ENCODE measurements at regions not wholly inside any gene's neighbourhood (a gene's known extent, or its start where the extent isn't known, plus 50 kb on each side); places are given as distances from the start of the nearest gene placed in this dataset.

DNA sequence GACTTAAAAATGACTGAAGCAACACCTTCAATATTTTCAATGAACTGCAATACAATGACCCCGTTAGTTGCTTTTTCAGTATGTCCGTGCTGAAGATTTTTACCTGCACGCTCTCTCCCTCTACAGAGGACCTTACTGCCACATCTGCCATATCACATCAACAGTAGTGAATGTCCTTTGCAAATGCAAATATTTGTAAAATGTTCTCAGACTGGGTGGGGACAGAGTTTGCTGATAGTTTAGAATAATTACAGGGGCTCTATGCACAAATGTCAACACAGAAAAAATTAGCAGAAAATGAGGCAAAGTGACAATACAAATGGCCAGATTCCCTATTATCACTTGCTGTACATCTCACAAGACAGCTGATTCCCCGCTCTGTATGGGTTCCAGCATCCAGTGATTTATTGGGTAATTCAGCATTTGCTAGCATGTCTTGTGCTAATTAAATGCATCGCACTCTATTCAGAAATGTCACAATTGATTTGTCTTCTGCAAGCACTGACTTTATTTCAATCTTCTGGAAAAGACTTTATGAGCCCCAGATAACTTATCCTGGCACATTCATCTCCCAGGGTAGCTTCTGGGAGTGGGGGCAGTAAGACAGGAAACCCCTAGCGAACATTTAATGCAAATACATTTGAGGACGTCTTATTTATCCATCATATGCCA, 69.1 kb upstream of the PTER start:
- no peak for ATAC-seq
- TF ChIP-seq ZNF70 (CRISPR knock-in tag; IDR thresholded peaks at IDR 0.05) = no peak
- TF ChIP-seq, protein P1, sequence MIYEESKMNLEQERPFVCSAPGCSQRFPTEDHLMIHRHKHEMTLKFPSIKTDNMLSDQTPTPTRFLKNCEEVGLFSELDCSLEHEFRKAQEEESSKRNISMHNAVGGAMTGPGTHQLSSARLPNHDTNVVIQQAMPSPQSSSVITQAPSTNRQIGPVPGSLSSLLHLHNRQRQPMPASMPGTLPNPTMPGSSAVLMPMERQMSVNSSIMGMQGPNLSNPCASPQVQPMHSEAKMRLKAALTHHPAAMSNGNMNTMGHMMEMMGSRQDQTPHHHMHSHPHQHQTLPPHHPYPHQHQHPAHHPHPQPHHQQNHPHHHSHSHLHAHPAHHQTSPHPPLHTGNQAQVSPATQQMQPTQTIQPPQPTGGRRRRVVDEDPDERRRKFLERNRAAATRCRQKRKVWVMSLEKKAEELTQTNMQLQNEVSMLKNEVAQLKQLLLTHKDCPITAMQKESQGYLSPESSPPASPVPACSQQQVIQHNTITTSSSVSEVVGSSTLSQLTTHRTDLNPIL (CRISPR knock-in tag; IDR thresholded peaks at IDR 0.05; ENCODE audit: low read depth) = no peak
- TF ChIP-seq PPARA (CRISPR knock-in tag; IDR thresholded peaks at IDR 0.05; ENCODE audit: borderline replicate concordance) = no peak
- no peak for TF ChIP-seq ESRRG (CRISPR knock-in tag; IDR thresholded peaks at IDR 0.05)
- TF ChIP-seq RARB (CRISPR knock-in tag; IDR thresholded peaks at IDR 0.05) = no peak
- TF ChIP-seq, protein P2, sequence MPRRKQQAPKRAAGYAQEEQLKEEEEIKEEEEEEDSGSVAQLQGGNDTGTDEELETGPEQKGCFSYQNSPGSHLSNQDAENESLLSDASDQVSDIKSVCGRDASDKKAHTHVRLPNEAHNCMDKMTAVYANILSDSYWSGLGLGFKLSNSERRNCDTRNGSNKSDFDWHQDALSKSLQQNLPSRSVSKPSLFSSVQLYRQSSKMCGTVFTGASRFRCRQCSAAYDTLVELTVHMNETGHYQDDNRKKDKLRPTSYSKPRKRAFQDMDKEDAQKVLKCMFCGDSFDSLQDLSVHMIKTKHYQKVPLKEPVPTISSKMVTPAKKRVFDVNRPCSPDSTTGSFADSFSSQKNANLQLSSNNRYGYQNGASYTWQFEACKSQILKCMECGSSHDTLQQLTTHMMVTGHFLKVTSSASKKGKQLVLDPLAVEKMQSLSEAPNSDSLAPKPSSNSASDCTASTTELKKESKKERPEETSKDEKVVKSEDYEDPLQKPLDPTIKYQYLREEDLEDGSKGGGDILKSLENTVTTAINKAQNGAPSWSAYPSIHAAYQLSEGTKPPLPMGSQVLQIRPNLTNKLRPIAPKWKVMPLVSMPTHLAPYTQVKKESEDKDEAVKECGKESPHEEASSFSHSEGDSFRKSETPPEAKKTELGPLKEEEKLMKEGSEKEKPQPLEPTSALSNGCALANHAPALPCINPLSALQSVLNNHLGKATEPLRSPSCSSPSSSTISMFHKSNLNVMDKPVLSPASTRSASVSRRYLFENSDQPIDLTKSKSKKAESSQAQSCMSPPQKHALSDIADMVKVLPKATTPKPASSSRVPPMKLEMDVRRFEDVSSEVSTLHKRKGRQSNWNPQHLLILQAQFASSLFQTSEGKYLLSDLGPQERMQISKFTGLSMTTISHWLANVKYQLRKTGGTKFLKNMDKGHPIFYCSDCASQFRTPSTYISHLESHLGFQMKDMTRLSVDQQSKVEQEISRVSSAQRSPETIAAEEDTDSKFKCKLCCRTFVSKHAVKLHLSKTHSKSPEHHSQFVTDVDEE (CRISPR knock-in tag; IDR thresholded peaks at IDR 0.05) = no peak
- no peak for TF ChIP-seq ISL1 (CRISPR knock-in tag; IDR thresholded peaks at IDR 0.05)
- TF ChIP-seq BACH2 (CRISPR knock-in tag; IDR thresholded peaks at IDR 0.05; ENCODE audit: borderline replicate concordance) = no peak
- no peak for TF ChIP-seq CSDC2 (CRISPR knock-in tag; IDR thresholded peaks at IDR 0.05)
- TF ChIP-seq ZFP3 (CRISPR knock-in tag; IDR thresholded peaks at IDR 0.05) = no peak
- TF ChIP-seq, protein P3, sequence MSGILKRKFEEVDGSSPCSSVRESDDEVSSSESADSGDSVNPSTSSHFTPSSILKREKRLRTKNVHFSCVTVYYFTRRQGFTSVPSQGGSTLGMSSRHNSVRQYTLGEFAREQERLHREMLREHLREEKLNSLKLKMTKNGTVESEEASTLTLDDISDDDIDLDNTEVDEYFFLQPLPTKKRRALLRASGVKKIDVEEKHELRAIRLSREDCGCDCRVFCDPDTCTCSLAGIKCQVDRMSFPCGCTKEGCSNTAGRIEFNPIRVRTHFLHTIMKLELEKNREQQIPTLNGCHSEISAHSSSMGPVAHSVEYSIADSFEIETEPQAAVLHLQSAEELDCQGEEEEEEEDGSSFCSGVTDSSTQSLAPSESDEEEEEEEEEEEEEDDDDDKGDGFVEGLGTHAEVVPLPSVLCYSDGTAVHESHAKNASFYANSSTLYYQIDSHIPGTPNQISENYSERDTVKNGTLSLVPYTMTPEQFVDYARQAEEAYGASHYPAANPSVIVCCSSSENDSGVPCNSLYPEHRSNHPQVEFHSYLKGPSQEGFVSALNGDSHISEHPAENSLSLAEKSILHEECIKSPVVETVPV (CRISPR knock-in tag; IDR thresholded peaks at IDR 0.05) = no peak
- no peak for TF ChIP-seq GLIS3 (CRISPR knock-in tag; IDR thresholded peaks at IDR 0.05)
- TF ChIP-seq SNAI2 (CRISPR knock-in tag; IDR thresholded peaks at IDR 0.05) = no peak
- TF ChIP-seq ARNTL (CRISPR knock-in tag; IDR thresholded peaks at IDR 0.05; ENCODE audit: borderline replicate concordance, low read depth) = no peak
- TF ChIP-seq ZNF8 (CRISPR knock-in tag; IDR thresholded peaks at IDR 0.05) = no peak
- no peak for TF ChIP-seq OSR1 (CRISPR knock-in tag; IDR thresholded peaks at IDR 0.05)
- no peak for TF ChIP-seq ZFP30 (CRISPR knock-in tag; IDR thresholded peaks at IDR 0.05)
- TF ChIP-seq TCF4 (CRISPR knock-in tag; IDR thresholded peaks at IDR 0.05; ENCODE audit: borderline replicate concordance) = no peak
- no peak for TF ChIP-seq TOX (CRISPR knock-in tag; IDR thresholded peaks at IDR 0.05; ENCODE audit: borderline replicate concordance)

DNA sequence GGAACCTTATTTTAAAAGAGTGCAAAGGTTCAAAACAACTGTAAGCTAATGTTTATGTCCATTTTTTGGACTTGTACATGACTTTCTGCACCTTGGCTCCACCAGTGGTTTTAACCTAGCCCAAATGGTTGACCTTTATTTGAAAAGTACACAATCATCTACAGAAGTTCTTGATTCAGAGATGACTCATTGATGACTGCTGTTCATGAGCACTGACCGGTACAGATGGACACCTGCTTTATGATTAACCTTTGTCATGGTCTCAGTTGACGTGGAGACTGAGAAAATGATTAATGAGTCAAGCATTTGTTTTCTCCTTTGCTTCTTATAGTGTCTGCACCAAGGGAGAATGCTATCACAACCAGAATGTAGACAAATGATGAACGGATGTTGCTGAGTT, 55.7 kb upstream of the PTER start:
- ATAC-seq = no peak
- no peak for TF ChIP-seq ZFP3 (CRISPR knock-in tag; IDR thresholded peaks at IDR 0.05)

DNA sequence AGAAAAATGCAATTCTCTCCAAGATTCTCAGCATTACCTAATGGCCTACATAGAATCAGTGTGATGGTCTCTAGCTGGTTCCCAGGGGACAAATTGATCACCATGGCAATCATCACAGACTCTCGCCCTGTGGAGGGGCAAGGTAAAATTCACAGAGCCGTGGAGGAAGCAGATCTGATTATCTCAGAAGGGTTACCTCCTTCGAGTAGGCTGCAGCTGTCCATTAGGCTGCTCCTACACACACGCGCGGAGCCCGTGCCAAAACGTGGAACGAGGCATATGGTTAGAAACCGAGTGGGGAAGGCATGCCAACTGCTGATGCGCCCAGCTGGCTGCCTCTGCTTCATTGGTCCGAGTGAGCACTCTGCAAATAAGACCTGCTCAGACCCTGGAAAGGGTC, 52.8 kb upstream of the PTER start:
- TF ChIP-seq ISL1 (CRISPR knock-in tag; IDR thresholded peaks at IDR 0.05) = no peak
- TF ChIP-seq TOX (CRISPR knock-in tag; IDR thresholded peaks at IDR 0.05; ENCODE audit: borderline replicate concordance) = no peak
- no peak for ATAC-seq

DNA sequence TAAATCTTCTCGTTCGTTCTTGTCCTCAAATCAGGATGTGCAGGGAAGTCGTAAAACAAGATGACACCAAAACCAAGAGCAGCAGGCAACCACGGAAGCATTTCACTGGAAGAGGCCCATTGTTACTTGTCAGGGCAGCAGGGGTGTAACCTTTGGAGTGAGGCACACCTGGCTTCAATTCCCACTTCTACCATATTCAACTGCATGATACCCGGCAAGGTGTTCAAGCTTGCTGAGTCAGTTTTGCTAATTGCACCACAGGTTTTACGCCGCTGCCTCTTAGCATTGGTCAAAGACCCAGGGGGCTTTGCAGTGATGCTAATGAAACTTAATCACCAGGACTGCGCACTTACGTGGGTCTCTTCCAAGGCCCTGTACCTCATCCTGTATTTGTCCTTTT, 50.0 kb upstream of the PTER start:
- ATAC-seq = no peak
- TF ChIP-seq, protein P1 (CRISPR knock-in tag; IDR thresholded peaks at IDR 0.05; ENCODE audit: low read depth) = no peak
- TF ChIP-seq OSR1 (CRISPR knock-in tag; IDR thresholded peaks at IDR 0.05) (no peak), ZNF8 (CRISPR knock-in tag; IDR thresholded peaks at IDR 0.05) (no peak), RARB (CRISPR knock-in tag; IDR thresholded peaks at IDR 0.05) (no peak), TCF4 (CRISPR knock-in tag; IDR thresholded peaks at IDR 0.05; ENCODE audit: borderline replicate concordance) (no peak), GLIS3 (CRISPR knock-in tag; IDR thresholded peaks at IDR 0.05) (no peak), ZNF565 (CRISPR knock-in tag; conservative IDR thresholded peaks at IDR 0.05; ENCODE audit: low read depth) (no peak)
- TF ChIP-seq, protein P4, sequence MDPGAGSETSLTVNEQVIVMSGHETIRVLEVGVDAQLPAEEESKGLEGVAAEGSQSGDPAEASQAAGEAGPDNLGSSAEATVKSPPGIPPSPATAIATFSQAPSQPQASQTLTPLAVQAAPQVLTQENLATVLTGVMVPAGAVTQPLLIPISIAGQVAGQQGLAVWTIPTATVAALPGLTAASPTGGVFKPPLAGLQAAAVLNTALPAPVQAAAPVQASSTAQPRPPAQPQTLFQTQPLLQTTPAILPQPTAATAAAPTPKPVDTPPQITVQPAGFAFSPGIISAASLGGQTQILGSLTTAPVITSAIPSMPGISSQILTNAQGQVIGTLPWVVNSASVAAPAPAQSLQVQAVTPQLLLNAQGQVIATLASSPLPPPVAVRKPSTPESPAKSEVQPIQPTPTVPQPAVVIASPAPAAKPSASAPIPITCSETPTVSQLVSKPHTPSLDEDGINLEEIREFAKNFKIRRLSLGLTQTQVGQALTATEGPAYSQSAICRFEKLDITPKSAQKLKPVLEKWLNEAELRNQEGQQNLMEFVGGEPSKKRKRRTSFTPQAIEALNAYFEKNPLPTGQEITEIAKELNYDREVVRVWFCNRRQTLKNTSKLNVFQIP (CRISPR knock-in tag; IDR thresholded peaks at IDR 0.05; ENCODE audit: borderline replicate concordance, low read depth) = no peak
- TF ChIP-seq, protein P5, sequence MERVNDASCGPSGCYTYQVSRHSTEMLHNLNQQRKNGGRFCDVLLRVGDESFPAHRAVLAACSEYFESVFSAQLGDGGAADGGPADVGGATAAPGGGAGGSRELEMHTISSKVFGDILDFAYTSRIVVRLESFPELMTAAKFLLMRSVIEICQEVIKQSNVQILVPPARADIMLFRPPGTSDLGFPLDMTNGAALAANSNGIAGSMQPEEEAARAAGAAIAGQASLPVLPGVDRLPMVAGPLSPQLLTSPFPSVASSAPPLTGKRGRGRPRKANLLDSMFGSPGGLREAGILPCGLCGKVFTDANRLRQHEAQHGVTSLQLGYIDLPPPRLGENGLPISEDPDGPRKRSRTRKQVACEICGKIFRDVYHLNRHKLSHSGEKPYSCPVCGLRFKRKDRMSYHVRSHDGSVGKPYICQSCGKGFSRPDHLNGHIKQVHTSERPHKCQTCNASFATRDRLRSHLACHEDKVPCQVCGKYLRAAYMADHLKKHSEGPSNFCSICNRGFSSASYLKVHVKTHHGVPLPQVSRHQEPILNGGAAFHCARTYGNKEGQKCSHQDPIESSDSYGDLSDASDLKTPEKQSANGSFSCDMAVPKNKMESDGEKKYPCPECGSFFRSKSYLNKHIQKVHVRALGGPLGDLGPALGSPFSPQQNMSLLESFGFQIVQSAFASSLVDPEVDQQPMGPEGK (CRISPR knock-in tag; IDR thresholded peaks at IDR 0.05; ENCODE audit: borderline replicate concordance) = no peak
- TF ChIP-seq, protein P3 (CRISPR knock-in tag; IDR thresholded peaks at IDR 0.05) = no peak
